Activated CD4-positive, alpha-beta T cell treated with anti-CD3 and anti-CD28 coated beads, Interleukin-2, Interleukin-6, amounts not matched to agents 100 ng/mL and 50 ng/mL, durations not matched to agents 16 hours and 8 hours (primary cell): ENCODE measurements at regions not wholly inside any gene's neighbourhood (a gene's known extent, or its start where the extent isn't known, plus 50 kb on each side); places are given as distances from the start of the nearest gene placed in this dataset.

Experiments used
- DNase-seq: peaks from one replicate; pipeline ENCODE4 v3.0.0-alpha.2; 2020

DNA sequence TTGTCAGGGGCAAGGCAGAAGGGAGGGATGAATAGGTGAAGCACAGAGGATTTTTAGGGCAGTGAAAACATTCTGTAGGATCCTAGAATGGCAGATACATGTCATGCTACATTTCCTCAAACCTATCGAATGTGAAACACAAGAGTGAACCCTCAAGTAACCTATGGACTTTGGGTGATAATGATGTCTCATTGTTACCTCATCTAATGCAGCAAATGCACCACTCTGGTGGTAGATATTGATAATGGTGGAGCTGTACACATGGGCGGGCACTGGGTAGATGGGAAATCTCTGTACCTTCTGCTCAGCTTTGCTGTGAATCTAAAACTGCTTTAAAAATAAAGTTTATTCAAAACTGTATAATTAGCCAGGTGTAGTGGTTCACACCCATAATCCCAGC is 95.2 kb upstream of the NCK2 start:
- no peak for DNase-seq

GRCh38 chr2:105647731-105648130 is 97.0 kb upstream of the NCK2 start:
- DNase-seq = no peak

GRCh38 chr2:105646774-105647076 is 98.0 kb upstream of the NCK2 start:
- DNase-seq = no peak

- no peak for DNase-seq
Observed at GRCh38 chr2:105645938-105646773, 98.6 kb upstream of the NCK2 start.

DNA sequence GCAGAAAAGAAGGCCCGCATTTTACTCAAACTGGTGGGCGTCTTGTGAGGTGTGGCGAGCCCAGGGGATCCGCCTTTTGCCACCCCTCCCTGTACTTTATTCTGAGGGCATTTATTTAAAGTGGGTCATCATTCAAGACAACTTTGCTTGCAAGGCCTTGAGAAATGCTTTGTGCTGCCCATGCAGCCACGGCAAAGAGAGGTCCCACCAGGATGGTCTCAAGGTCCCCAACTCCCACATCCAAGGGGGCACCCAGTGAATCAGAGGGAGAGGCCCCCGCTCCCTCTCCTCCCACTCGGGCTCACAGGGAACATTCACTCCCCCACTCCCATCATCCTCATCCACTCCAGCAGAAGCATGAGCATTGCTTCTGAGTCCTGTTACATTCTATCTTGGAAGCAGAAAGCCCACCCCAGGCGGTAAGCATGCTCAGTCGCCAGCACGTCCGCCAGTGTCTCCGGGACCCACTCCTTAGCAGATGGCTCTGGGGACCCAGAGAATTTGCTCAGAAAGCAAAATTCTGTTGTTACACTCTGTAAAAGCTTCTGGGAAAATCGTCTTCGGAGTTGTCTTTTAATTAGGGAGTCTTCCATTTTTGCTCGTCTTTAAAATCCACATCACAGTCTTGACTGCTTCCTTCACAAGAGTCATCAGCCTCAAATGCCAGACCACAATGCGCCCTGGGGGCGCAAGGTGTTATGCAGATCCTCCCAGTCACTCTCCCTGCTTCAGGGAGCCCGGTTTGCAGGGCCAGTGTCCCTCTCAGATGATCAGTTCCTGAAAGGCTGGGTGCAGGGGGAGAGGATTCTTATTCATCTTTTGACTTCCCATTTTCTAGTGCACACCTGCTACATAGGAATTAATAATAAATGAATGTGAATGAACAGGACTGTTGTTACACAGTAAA is 99.4 kb upstream of the NCK2 start:
- no peak for DNase-seq

DNA sequence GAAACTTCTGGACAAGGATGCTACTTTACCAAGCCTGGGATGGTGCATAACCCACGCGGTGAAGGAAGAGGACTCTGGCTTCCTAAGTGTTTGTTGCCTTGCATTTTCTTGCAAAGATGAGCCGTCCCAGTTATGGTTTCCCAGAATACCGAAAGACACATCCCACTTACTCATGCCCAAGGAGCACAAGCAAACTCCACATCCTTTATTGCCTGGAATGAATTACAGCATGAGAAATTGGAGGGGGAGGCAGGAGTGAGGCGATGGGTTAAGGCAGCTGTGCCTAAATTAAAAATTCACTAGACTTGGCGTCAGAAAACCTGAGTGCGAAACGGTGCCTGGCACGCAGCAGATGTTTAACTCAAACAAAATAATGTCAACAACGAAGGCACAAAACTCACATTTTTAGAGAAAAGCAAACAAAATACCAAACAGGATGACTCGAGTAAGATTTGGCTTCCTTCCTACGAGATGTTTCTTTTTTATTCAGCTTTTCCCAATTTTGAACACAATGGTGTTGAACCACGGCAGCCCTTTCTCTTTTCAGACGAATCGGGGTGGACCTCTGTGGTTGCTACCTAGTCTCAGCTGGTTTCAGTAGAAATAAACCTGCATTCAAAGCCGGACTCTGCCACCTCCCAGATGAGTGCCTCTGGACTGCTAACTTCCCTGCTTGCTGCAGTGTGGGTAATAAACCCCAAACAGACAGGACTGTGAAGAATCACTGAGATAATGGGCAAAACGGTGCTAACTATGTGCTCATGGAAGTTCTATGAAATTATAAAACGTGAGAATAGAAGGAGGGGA is 100.3 kb upstream of the NCK2 start:
- no peak for DNase-seq

- DNase-seq = no peak
Observed at GRCh38 chr2:105643405-105644173, 101.1 kb upstream of the NCK2 start.

DNA sequence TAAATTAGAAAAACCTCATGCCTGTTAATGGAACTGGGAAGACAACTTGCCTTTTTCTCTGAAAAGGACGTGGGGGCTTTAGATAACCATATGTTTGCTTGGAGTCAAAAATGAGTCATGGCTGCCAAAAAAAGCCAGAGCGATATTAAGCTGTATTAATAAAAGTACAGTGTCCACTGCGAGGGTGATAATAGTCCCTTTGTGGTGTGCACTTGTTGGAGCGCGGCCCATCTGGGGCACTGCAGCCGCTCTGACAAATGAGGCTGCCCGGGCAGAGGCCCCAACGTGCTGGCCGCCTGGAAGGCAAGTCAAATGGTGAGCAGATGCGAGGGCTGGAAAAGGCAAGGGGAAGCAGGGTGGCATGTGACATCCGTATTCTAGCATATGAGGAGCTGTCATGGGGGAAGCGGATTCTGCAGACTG is 103.3 kb upstream of the NCK2 start:
- no peak for DNase-seq

DNA sequence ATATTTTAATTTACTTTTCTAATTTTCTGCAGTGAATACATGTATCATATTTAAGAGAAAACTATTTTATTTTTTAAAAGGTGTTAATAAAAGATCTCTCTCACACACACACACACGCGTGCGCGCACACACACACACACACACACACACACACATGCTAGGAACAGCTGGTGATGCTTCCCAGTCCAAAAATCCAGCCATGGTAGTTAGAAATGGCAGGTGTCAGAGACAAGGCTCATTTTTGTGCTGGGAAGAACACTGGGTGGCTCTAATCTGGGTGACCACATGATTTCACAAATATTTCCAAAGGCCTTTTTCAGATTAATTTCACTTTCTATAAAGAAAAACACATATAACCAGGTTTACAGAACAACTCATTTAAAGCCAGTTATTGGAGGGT is 104.5 kb upstream of the NCK2 start:
- DNase-seq = no peak

GRCh38 chr2:105636109-105636740 is 108.5 kb upstream of the NCK2 start:
- no peak for DNase-seq

- no peak for DNase-seq
Observed at GRCh38 chr2:105635564-105635963, 109.1 kb upstream of the NCK2 start.

DNA sequence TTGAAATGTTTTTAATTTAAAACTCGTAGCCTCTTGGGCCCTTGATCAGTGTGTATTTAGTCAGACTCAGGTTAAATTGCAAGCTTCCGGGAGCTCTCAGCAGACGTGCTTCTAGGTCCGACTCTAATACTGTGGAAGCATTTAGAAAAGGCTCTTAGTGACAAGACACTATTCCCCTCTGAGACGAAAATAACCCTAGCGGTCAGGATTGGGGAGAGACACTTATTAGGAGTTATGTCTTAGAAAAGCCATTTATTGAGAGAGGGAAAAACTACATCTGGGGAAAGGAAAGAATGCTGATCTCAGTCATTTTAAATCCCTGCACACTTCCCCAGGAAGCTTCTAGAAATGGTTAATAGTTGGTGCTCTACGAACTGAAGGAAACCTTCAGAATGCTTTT is 110.5 kb upstream of the NCK2 start:
- DNase-seq = no peak

DNA sequence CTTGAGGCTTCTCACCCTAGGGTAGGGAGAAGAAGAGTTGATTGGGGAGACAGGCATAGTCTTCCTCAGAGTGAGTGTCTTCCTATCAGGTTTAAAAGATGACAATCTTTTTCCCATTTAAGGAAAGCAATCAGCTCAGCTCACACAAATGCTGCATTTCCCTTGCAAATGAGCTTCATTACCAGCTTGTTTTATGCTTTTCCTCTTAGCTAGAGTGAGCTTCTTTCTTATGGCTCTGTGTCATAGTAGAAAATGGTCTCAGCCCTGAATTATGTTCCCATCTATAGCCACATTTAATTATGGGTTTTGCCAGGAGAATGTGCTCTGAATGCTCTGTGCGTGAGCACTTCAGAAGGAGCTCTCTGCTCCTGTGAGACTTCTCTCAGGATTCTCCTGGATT is 112.8 kb upstream of the NCK2 start:
- DNase-seq = no peak

GRCh38 chr2:105631011-105631410 is 113.7 kb upstream of the NCK2 start:
- no peak for DNase-seq

GRCh38 chr2:105629634-105630033 is 115.1 kb upstream of the NCK2 start:
- no peak for DNase-seq

- no peak for DNase-seq
Observed at GRCh38 chr2:105627534-105627933, 117.2 kb upstream of the NCK2 start.

- no peak for DNase-seq
Observed at GRCh38 chr2:105626966-105627340, 117.8 kb upstream of the NCK2 start.

DNA sequence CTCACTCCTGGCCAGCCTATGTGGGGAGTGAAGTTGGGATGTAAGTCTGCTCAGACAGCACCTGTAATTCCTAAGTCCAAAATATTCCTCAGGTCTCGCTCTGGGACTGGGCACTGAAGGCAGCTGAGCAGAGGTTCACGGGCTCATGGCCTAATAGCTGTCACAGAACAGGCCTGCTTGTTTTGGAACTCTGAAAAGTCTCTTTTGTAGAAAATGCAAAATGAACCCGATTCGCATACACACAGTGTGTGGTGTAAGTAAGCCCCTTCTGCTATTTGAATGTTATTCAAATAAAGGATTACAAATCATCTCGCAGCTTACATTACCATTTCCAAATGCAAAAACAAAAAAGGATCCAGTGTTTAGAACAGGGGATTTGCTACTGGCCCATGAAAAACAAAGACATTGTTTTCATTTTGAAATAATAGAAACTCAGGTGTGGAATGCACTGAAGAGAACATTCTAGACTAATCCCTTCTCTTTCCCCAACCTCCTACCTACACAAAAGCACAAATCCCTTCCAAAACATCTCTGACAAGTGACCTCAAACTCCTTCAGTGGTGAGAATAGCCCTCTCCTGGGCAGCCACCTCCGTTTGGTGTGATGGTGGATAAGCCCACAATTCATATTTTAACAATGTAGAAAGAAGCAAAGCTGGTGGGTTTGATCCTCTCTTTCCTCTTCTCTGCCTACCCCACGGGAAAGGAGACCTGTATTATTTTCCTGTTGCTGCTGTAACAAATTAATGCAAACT is 118.3 kb upstream of the NCK2 start:
- no peak for DNase-seq

DNA sequence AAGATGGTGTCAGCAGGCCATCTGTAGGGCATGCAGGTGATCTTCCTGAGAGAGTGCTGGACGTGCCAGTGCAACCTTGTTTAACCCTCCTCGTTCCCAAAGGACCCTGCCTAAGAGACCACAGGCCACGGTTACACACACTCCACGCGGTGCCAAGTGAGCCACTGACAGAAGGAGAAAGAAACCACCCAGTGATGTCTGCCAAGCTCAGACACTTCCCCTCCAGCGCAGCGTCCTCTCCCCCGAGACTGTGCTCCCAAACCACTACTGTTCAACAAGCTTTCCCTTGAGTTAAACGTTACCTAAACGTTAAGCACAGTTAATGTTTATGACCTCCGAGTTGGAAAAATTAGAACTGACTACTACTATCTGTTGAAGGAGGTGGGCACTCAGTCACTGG is 119.1 kb upstream of the NCK2 start:
- no peak for DNase-seq

- DNase-seq = no peak
Observed at GRCh38 chr2:105621038-105621437, 123.7 kb upstream of the NCK2 start.

- DNase-seq = no peak
Observed at GRCh38 chr2:105618351-105618659, 126.4 kb upstream of the NCK2 start.
